Activated naive CD4-positive, alpha-beta T cell treated with Interleukin-2 at 50 U/mL for 16 hours (primary cell): ENCODE measurements at regions not wholly inside any gene's neighbourhood (a gene's known extent, or its start where the extent isn't known, plus 50 kb on each side); places are given as distances from the start of the nearest gene placed in this dataset.
"Not testable (repeated sequence)": the region's sequence is repeated elsewhere in the genome, so short reads cannot be mapped to it uniquely, and the experiment has no call there.

Experiments
- DNase-seq: peaks from one replicate; pipeline ENCODE4 v3.0.0-alpha.2; 2020

DNA sequence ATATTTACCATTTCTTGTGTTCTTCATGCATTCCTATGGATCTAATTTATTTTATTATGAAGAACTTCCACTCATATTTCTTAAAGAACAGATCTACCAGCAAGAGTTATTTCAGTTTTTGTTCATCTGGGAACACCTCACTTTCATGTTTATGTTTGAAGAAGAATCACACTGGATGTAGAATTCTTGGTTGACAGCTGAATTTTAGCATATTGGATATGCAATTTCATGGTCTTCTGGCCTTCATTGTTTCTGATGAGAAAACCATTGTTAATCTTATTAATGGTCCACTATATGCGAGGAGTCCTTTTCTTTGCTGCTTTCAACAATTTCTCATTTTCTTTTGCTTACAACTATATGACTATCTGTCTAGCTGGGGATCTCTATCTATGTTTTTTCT lies 189.2 kb downstream of the UXS1 start:
- no peak for DNase-seq

DNA sequence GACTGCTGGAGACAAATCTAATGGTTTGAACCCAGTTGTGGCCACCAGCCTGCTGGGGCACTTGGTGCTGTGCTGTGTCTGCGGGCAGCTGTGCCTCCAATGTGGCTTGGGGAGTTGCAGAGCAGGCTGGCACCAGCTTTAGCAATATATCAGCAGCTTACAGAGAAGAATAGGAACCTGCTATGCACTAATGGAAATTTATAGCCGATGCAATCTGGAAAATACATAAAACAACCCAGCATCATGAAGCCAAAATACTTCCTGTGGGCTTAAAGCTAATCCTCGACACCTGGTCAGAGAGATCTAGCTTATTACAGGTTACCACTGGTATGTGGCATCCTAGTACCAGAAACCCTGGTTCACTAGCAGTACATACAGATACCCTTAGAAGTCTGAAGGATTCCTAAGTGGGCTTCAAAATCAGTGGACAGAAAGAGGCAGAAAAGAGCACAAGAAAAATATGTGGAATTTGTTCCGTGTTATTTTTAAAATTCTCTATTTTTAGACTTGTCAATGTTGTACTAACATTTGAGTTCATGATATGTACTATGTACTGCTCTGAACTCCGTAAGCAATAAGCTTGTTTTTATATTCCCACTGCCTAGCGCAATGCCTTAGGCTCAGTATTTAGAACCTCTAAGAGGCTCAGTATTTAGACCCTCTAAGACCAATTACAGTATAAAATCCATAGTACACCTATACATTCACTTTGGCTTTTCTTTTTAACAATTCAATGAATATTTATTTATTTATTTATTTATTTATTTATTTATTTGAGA lies 194.7 kb downstream of the UXS1 start:
- no peak for DNase-seq

DNA sequence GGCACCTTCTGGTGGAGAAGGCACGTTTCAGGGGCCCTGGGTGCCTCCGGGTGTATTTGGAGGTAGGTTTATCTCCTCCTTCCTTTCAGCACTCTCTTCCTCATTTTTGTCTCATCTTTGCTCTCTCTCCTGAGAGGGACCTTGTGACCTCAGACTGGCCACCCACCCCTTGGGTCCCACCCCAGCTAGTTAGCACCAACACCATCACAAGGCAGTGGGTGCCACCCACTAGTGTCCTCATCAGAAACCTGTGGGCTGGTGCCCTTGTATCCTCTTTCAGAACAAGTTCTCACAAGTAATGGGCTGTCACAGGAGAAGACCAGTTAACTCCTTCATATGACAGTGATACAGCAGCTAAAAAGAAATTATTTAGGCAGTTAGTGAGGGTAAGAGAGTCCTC lies 196.4 kb downstream of the UXS1 start:
- DNase-seq, result no peak

DNA sequence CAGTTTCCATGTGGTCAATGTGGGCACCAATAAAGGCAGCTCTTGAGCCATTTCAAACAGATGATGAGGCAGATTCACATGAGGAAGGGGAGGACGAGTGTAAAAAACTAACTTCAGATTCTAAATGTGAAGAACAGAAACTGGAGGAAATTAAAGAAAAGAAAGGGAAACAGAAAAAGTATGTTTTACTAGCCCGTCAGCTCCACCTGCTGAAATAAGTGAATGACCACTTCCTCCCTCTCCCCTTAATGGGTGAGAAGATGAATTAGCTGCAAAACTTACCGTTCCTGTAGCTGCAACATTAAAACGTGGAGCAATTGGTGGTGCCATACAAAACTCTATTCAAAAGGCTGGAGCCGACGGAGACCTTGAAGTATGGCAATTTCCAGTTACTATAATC lies 203.5 kb downstream of the UXS1 start:
- DNase-seq, result no peak

DNA sequence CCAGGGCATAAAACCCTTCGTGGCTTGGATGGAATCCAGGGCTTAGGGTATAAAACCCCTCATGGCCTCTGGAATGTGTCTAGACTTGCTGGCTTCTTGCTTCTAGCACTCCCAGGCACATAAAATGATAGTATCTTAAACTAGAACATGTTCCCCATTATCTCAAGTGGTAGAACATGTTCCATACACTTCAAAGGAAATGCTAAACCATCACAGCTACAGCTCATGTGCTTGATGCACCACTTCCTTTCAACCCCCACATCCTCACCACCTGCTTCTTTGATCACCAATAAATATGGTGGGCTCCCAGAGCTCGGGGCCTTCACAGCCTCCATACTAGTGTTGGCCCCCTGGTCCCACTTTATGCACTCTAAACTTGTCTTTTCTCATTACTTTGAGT lies 204.3 kb downstream of the UXS1 start:
- not testable (repeated sequence) for DNase-seq

DNA sequence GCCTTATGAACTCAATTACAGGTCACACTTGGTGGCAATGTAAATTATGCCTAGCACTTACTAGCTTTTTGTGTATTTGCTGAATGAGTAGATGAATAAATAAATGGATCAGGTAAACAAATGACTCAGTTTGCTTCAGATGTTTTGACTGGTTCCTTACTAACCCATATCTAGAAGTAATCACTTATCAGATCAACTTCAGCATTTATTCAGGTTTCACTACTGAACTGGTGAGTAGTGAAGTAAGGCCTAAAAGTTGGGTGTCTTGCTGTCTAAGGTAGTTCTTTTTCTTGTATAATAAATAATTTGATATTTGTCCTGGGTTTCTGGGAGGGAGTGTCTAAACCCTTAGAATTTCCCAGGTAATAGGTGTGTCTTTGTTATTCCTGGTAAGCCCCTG lies 205.0 kb downstream of the UXS1 start:
- DNase-seq, result no peak

DNA sequence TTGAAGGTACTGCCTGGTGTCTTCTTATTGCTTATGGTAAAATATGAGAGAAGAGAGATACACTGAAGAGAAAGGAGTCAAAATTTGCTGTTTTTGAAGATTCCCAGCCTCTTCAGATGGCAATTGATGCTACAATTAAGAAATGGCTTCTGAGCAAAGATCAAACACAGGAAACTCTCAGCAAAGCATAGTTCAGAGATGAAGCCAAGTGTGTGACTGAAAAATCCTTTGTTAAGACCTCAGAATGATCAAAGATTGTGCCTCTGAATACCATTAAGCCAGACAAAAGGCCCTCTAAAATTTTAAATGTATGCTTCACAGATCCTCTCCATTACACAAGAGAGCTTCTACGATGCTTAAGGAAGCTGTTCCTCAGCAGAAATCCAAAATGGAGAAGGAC lies 216.3 kb downstream of the UXS1 start:
- DNase-seq, result no peak

DNA sequence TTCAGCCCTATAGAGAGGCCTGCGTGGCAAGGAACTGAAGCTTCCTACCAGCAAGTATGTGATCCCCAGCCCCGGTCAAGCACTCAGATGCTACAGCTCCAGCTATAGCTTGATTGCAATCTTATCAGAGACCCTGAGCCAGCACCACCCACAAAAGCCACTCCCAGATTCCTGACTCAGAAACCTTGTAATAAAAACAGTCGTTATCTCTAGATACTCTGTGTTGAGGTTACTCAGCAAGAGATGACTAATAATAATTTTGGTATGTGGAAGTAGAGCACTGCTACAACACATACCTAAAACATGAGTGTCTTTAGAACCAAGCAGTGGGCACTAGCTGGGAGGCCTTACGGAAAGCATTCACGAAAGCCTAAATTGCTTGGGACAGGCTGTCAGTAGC lies 216.9 kb downstream of the UXS1 start:
- peak; percentile 6 for DNase-seq

DNA sequence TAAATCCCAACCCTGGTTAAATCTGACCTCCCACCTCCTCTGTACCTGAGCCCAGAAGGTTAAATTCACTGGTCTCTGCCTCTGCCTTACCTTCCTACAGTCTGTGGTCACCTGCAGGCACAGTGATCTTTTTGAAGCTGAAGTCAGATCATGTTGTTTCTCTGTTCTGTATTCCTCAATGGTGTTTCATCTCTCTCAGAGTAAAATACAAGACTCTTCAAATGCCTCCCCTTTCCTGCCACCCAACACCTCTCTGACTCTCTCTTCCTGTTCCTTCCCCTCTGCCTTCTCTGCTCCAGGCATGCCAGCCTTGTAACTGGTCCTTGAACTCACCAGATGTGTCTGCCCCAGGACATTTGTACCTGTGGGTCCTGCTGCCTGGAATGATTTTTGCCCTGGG lies 219.3 kb downstream of the UXS1 start:
- no peak for DNase-seq

DNA sequence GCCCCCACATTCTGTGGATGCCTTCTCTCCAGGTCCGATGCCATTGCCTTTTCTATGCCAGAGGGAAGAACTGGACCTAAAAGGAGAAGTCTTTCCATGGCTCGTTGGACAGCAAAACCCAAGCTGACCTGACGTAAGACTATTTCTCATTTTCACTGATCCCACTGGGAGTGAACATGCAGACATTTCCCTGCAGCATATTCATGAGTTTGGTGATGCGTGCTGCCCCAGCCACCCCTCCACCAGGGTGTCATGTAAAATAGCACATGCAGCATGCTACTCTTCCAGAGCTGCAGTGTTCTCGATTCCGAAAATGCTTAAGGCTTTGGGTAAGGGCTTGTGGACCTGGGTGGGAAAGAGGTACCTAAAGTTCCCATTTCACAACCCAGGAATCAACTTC lies 221.2 kb downstream of the UXS1 start:
- DNase-seq, result no peak

DNA sequence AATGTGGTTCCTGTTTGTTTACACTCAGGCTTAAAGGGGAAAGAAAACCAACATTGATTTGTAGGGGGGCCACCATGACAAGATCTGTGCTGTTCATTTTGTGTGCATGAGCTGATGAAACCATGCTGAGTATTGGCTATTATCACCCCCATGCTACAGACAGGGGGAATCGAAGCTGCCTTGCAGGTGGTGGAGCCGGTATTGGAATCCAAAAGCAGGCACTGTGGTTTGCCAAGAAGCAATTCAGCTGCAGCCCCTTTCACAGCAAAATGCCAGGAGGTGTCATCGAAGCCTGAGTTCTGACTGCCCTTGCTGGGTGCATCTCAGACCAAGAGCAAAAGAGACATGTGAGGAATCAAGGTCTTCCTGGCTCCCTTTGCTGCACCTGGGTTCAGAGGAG lies 221.9 kb downstream of the UXS1 start:
- DNase-seq, result no peak

DNA sequence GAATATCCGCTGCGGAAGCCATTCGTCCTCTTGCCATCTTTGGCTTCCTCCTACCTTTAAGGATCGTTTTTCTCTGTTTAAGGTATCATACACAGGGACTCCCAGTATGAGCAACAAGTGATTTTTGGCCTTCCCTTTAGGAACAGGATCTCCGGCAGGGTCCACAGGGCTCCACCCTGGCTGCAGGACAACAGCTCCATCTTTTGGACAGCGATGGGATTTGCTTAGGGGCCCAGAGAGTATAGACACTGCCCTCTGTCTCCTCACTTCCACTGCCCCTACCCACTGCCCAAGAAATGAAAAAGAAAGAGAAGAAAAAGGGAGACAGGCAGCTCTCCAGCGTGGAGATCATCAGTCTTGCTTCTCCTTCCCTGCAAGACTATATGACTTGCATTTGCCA lies 224.5 kb downstream of the UXS1 start:
- peak; percentile 6 for DNase-seq

DNA sequence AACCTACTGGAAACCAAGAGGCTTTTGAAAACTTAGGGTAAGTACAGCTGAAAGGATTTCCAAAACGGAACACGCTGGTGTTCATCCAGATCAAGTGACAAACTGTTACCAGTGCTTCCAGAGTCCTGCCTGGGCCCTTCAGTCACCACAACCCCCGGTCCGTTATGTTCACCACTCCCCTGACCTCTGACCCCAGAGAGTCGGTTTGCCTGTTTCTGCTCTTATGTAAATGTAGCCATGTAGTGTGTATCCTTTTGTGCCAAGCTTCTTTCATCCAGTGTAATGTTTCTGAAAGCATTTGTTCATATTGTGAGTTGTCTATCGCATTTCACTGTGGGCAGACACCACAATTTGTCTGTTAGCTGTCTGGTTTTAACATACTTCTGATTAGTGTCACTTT lies 217.5 kb downstream of the NCK2 start:
- no peak for DNase-seq

DNA sequence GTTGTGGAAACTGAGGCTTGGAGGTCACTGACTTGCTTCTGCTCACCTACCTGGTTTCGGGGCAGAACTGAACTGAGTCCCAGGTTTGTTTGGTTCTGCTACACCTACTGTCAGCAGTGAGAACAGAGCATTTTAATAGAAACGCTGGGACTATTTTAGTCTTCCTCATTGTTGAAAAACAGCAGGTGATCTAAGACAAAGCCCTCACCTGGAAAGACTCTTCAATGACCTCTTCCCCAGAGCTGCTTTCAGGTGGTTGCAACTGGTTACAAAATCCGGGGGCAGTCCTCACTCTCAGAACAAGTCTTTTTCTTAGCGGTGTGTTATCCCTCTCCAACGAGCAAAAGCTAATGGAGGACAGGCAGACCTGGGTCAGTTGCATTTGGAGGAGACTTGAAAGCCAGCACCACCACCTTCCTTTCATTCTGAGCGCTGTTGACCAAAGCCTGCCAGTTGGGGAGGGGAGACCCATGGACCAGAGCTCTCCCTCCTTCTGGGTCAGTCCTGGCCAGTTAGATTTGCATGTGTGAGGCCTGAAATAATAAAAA lies 217.0 kb downstream of the NCK2 start:
- DNase-seq, result no peak

DNA sequence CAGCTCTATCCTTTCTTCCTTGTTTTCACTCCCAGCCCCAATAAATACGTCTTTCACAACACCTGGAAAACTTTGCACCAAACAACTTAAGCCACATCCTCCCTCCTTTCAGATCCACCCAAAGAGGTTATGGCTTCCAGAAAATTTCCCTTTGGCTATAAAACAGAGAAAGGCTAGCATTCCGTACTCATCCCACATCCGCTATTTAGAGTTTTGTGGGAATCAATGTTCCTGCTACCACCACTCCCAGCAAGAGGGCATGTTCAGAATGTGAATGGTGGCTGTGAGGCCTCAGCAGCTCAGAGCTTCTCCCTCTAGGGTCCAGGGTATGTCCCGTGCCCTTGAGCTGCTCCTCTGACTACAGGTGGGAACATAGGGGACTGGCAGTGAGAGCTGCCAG lies 214.6 kb downstream of the NCK2 start:
- DNase-seq, result no peak

DNA sequence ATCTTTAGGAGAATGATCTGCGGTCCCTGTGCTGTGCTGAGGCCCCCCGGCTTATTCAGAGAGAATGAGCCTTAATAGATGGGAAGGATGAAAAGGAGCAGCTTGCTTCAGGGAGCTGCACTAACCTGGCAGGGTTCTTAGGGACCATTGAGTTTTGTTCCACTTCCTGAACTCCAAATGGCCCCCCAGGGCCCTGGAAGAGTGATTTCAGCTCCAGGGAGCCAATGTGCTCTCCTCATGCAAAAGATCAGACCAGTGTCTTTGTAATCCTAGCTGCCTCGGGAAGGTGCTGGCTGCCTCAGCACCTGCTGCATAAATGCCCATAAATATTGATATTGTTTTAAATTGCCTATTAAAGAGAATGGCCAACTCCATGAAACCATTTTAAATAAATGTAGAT lies 210.2 kb downstream of the NCK2 start:
- no peak for DNase-seq

DNA sequence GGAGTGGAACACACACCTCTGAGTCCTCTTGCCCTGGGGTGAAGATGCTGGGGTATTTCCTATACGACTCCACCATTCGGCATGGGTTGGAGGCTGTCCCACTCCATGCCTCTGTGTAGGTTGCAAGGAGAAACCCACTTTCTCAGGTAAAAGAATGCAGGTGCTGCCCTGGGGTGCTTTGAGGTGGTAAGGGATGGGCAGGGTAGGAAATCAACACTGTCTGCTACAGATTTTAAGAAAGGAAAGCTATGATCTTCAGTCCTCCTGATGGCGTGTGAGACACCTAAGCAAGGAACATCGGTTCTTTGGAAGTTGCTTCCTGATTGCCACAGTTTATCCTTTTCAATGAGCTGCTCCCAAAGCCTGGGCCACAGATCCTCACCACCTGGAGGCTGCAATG lies 209.2 kb downstream of the NCK2 start:
- no peak for DNase-seq

DNA sequence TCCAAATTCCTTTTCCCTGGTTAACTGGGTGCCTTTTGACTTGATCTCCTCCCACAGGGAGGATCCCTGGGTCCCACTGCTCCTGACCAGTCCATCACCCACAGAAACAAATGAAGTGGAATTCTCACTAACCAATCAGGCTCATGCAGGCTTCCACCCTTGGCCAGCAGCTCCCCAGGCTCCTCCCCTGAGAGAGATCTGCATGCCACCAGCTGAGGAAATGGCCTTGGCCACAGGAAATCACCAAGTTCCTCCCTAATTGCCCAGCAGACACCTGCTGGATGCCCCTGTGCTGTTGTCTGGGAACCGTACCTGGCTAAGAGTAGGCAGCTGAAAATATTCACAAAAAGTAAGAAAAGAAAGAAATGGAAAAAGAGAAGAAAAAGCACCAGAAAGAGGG lies 207.4 kb downstream of the NCK2 start:
- DNase-seq, result no peak

DNA sequence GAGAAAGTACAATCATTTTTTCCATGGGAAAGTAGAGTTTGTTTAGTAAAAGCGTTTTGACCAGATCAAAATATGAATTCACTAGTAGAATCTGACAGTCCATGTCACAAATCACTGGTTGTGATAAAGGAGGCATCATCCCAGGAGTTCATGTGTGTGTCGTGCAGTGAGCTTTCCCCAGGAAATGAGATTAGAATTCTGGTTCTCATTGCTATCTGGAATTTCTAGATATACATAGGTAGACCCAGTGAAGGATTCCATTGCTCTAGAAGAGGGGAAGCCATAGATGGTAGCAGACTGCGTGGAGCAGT lies 206.6 kb downstream of the NCK2 start:
- no peak for DNase-seq

DNA sequence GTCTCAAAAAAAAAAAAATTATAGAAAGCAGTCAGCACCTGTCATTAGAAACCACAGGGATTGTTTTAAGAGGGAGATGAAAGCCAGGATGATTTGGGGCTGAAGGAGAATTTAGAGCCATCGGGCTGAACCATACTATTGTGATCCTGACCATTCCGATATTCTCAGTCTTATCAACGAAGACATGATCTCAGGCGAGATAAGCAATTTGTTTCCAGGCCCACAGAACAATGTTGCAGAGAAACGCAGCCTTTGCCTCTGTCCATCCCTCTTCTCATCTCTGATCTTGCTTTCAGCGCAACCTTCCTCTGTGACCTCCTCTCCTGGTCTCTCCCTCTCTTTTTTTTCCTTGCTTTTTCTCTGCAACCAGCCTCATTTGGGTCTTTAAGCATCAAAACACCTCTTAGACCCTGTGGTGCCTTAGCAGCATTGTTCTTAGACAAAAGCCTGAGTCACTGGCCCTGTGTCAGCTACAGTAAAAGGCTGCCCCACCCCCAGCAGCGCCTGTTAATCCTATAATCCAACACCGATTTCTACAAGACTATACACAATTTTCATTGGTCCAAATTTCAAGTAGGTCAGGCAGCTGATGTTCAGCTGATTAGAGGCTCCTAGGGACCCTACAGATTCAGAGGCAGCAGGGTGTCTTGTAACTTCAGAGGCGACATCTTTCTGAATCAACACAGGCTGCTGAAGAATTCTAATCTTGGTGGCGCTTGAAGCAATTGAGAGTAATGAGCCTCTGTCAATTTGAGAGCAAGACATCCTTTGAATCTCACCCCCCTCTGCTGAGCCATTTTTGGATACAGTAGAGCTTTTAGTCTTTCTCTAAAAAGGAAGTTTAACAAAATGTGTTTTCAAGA lies 206.0 kb downstream of the NCK2 start:
- no peak for DNase-seq

DNA sequence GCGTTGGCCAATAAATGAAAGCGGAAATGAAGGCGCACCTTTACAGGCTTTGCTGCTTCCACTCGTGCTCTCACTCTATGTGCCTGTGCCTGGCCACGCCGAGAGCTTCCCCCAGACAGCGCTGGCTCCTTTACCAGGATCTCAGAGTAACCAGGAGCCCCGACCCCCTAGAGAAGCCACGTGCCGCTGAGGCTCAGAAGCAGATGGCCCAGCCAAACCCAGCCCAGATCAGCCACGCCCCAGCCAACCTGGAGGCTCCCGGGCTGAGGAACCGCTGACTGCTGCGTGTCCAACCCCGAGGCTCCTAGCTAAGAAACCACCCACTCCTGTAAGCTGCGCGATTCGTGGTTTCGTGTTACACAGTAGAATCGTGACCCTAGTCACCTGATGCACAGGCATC lies 199.3 kb downstream of the NCK2 start:
- no peak for DNase-seq
